Stimulated activated CD4-positive, alpha-beta T cell treated with anti-CD3 and anti-CD28 coated beads, Interleukin-12 subunit alpha, Interleukin-12 subunit beta, amount 100 ng/mL, for 24 hours (primary cell): ENCODE measurements at regions not wholly inside any gene's neighbourhood (a gene's known extent, or its start where the extent isn't known, plus 50 kb on each side); places are given as distances from the start of the nearest gene placed in this dataset.
"Not testable (repeated sequence)": the region's sequence is repeated elsewhere in the genome, so short reads cannot be mapped to it uniquely, and the experiment has no call there.

ENCODE experiments used
- DNase-seq, 2 experiments: peaks; one replicate each; pipeline ENCODE4 v3.0.0-alpha.2; 2020; ENCODE audit warnings: low read depth in 2 of 2

DNA sequence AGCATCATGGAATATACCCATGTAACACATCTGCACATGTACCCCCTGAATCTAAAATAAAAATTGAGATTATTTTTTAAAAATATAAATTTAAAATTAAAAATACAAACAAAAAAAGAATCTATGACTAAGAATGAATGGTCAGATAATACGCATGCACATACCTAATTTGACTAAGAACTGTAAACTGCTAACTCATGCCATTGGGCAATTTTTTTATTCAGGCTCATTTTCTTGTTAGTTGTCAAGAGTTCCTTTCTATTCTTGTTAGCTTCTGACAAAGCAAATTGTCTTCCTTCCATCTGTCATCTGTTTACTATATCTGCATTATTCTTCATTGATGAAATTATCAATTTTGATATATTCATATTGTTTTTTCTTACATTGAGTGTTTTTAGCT, 69.5 kb upstream of the HAND1 start:
- DNase-seq = no peak

DNA sequence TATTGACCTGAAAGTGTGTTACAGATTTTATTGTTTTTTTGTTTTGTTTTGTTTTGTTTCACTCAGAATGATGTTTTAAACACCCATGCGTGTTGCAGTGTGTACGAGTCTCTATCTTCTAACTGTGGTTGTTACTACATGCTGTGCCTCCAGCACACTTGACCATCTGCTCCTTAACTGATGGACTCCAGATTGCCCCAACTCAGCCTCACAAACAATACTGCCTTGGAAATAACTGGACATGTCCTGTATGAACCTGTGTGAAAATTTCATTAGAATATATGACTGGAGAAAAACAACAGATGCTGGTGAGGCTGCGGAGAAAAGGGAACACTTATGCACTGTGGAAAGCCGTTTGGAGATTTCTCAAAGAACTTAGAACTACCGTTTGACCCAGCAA, 68.7 kb upstream of the HAND1 start:
- DNase-seq = no peak

DNA sequence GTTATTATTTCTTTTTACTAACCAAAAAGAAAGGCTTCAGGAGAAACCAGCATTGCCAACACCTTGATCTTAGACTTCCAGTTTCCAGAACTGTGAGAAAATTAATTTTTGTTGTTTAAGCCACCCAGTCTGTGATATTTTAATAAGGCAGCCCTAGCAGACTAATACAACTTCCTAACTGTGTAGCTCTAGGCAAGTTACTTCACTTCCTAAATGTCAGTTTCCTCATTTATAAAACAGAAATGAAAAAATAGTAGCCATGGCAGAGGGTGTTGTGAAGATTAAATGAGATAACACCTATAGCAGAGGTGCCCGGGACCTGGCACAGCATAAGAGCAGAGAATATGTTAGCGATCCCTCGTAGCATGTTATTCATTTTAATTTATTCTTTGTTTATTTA, 66.6 kb upstream of the HAND1 start:
- DNase-seq = no peak

DNA sequence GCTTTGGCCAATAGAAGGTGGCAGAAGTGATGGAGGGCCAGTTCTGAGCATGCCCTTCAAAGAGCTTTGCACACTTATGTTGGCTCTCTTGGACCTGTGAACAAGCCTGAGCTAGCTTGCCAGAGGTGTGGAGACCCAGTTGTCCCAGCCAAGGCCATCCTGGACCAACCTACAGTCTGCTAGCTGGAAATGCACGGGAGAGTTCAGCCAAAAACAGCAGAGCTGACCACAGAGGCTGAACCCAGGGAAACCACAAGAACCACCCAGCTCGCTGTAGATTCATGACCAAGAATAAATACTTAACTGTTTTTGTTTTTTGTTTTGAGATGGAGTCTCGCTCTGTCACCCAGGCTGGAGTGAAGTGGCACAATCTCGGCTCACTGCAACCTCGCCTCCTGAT, 65.4 kb upstream of the HAND1 start:
- DNase-seq = no peak

DNA sequence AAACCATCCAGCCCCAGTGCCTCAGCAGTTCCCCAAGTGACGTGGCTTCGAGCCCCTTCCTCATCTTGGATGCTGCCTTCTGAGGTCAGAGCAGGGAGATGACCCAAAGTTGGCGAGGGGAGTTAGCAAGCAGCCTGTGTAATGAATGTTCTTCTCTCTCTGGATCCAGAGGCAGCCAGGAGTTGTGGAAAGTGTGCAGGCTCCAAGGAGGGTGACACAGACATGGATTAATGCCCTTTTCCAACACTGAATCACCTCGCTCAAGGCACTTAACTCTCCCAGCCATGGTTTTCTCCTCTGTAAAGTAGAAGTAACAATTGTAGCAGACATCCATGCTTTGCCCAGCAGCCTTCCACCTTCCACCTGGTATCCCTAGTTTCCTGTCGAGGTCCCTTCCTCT, 64.6 kb upstream of the HAND1 start:
- DNase-seq = no peak

DNA sequence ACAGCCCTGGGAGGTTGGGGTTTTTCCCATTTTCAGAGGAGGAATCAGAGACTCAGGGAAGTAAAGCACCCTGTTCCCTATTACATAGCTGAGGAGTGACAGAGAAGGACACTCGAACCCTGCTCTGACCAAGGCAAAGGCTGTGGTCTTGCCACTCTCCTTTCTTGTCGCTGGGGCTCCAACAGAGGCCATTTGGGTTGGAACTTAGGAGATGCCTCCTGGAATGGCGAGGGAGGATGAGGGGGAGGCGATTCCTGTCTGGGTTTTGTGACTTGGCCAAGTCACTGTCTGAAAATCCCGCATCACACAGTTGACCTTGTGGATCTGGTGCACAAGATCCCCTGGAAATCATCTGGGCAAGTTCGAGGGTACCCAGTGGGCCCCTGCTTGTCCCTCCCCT, 64.0 kb upstream of the HAND1 start:
- DNase-seq = no peak

DNA sequence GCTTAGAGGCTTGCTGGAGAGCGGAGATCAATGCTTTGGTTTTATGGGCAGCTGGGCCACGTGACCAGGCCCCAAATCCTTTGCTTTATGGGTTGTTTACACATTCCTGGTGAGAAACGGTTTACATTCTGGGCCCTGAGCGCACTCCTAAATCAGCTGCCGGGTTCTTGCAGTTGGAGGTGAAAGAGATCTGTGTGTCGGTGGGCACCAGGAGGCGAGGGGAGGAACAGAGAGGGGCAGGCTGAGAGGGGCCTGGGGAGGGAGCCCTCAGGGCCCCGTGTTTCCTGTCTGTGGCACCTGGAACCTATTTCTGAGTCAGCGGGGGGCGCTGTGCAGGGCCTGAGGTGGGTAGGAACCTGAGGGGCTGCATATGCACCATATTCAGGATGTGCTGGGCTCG, 63.5 kb upstream of the HAND1 start:
- DNase-seq = no peak

DNA sequence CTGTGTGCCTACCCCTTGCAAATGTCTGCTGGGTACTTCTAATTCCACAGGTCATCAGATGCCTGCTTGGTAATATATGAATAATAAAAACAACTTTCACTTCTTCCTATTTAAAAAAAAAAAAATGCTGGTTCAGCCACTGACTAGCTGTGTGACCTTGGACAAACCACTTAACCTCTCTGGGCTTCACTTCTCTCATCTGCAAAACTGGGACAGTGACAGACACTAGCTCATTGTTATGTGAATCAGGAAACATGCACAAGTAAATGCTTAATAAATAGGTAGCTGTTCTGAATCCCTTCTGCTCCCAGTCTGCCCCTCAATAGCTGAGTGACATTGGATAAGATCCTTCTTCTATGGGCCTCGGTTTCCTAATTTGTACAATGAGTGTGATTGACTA, 62.6 kb upstream of the HAND1 start:
- no peak for DNase-seq

DNA sequence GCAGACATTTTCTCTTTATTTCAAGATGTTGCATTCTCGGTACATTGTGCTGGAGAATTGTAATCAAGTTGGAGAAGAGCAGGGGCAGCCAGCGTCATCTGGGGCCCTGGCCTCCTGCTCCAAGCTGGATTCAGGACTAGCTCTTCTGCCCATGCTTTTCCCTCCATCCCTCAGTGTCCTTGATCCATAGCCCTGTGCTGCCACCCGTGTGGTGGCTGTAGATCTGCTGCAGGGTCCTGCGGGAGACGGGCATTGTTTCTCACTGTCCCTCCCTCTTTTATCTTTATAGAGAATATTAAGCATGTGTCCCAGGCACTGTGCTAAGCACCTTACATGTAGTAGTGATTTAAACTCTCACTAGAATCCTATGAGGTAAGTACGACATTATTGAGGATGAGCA, 60.5 kb upstream of the HAND1 start:
- DNase-seq = no peak

DNA sequence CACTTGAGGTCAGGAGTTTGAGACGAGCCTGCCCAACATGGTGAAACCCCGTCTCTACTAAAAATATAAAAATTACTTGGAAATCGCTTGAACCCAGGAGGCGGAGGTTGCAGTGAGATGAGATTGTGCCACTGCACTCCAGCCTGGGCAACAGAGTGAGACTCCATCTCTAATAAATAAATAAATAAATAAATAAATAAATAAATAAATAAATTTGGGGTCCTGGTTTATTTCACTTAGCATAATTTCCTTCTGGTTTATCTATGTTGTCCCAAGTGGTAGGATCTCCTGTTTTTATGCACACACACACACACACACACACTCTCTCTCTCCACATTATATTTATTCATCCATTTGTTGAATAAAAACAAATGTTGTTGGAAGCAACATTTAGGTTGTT, 58.4 kb upstream of the HAND1 start:
- DNase-seq = not testable (repeated sequence)

DNA sequence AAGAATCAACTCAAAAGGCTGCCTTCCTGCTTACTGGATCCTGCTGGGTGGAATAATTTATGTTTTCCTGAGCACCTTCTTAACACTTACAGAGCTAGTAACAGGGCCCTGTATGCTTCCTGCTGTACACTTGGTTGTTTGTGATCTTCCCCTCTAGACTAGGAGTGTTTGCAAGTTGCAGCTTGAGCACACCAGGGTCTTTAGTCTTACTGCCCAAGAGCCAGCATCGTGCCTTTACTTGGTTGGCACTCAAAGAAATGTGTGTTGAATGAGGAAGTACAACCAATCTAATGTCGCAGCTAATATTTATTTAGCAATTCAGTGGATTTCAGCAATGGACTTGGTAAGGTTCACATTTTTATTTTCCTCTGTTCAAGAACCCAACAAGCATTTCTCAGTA, 57.5 kb upstream of the HAND1 start:
- no peak for DNase-seq

DNA sequence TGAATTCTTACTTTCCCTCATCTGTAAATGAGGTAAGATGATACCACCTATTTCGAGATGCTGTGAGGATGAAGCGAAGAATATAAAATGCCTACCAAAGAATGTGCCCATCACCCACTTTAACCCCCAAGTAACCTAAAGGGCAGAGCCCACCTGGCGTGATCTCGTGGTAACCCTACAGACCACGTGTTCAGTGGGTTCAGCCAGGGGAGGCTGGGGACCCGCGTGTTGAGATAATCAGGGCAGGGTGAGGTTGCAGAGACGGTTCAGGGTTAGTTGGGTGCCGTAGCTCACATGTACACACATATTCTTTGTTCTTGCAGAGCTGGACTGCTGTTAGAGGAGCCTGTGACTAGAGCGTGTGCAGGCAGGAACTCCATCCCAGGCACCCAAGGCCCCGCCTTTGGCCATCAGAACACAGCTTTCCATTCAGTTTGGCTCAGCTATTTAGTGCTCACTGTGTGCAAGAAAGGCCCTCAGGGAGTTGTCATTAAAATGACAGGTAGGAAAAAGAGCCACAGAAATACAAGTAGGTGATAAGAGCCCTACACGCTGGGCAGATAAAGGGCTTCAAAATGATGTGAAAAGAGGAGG, 56.5 kb upstream of the HAND1 start:
- no peak for DNase-seq

DNA sequence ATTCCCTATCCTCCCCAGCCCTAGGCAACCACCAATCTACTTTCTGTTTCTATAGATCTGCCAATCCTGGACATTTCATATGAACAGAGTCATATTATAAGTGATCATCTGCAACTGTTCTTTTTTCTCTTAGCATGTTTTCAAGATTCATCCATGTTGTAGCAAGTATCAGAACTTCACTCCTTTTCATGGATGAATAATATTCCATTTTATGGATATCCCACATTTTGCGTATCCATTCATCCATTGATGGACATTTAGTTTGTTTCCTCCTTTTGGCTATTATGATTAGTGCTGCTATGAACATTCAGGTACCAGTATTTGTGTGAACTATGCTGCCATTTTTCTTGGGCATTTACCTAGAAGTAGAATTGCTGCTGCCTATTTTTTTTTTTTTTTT, 51.3 kb upstream of the HAND1 start:
- DNase-seq = no peak

DNA sequence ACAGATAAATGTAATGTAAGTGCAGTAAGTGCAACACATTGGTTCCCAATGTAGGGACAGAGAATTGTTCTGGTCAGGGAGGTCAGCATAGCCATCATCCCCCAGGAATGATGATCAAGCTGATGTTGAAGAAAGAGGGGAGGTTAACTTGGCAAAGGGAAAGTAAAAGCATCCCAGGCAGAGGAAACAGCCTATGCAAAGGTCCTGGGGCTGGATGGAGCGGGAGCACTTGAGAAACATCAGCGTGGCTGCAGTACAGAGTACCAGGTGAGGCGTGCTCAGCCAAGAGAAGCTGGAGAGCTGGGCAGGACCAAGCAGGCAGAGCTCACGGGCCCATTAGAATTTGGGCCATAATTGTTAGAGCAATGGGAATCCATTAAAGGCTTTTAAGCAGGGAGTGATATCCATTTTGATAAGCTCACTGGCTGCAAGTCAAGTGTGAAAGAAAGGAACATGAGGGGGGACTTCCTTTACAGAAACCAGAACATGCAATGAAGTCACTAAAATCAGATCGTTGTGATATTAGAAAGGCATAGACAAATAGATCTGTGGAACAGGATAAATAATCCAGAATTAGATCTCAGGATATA, 50.1 kb upstream of the HAND1 start:
- DNase-seq = no peak
